Upper lobe of left lung (tissue), 4 donors: ENCODE measurements at regions not wholly inside any gene's neighbourhood (a gene's known extent, or its start where the extent isn't known, plus 50 kb on each side); places are given as distances from the start of the nearest gene placed in this dataset.

Experiments
- CTCF ChIP-seq, 6 experiments: fragments of 450-650 bp in 4 of 6; fragments of 200-600 bp in 2 of 6; sonication (generic) in 2 of 6; IDR thresholded peaks; one replicate each; pipeline ENCODE4 v1.5.1; 2016 to 2019; ENCODE audit warnings: antibody characterized with exemption in 6 of 6
- POLR2A ChIP-seq, 4 donors: fragments of 450-650 bp; IDR thresholded peaks; one replicate each; pipeline ENCODE4 v1.5.1; 2016 to 2017; ENCODE audit warnings: antibody characterized with exemption in 4 of 4, mild to moderate bottlenecking in 2 of 4
- POLR2AphosphoS5 ChIP-seq, 2 donors: sonication (generic); formaldehyde crosslinking; IDR thresholded peaks; one replicate each; pipeline ENCODE4 v1.5.1; 2017; ENCODE audit warnings: antibody characterized with exemption in 2 of 2

GRCh38 chr2:42957861-42958301, 165.5 kb upstream of the HAAO start:
- TF ChIP-seq CTCF (IDR thresholded peaks at IDR 0.05), result no peak
- no peak for TF ChIP-seq POLR2A (IDR thresholded peaks at IDR 0.05)
- TF ChIP-seq POLR2AphosphoS5 (IDR thresholded peaks at IDR 0.05), result no peak
